ENCODE measurements at regions not wholly inside any gene's neighbourhood (a gene's known extent, or its start where the extent isn't known, plus 50 kb on each side); places are given as distances from the start of the nearest gene placed in this dataset.
"Not testable (repeated sequence)": the region's sequence is repeated elsewhere in the genome, so short reads cannot be mapped to it uniquely, and the experiment has no call there.

DNA sequence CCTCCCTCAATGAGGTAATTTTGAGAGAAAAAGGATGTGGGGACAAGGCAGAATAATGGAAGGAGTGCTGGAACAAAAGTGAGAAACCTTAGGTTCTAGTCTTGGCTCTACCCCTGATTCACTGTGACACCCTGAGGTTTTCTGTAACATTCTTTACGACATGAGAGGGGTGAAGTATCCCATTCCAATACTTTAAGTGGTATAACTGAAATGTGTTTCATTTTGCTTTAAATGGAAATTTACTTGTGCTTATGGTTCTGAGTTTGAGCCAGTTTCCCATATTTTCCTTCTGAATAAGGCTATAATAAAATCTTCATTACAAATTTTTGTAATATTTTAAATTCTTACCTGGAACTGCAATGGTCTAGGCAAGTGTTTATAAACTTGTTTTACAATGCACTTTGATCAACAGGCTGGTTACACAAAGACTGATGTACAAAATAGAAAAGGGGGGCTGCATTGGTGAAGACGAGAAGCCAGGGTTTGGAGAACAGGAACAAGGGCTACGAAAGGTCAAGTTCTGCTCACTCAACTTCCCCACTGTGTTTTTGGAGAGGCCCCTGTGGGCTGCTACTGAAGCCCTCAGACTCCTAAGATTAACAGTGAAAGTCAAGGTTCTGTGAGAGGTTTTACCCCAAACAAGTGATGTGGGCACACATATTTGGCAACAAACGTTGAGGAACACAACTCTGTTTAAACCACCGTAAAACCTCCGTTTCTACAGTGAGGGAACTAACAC lies 171.9 kb upstream of the ELL2 start:
- no peak for DNase-seq (ENCODE audit: low read depth in 2 of 2)

DNA sequence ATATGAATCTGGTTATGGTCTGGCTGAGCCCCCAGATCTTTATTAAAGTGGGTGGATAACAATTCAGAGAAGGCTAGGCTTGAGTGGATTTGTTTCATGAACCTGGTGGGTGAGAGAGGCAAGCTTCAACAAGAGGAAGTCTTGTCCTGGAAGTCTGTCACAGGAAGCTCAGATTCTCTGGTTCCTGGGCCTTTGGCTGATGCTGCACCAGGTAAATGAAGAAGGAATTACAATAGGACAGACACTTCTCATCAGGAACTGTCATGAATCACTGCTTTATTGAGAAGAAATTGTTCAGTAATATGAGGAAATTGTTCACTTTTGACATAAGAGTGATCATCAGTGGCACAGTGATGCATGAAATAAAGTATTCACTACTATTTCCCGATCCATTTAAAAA lies 167.6 kb upstream of the ELL2 start:
- DNase-seq (ENCODE audit: low read depth in 2 of 2) = no peak

- no peak for DNase-seq (ENCODE audit: low read depth in 2 of 2)
Observed at GRCh38 chr5:96128204-96128864, 166.7 kb upstream of the ELL2 start.

GRCh38 chr5:96127538-96127937 lies 165.9 kb upstream of the ELL2 start:
- no peak for DNase-seq (ENCODE audit: low read depth in 2 of 2)

DNA sequence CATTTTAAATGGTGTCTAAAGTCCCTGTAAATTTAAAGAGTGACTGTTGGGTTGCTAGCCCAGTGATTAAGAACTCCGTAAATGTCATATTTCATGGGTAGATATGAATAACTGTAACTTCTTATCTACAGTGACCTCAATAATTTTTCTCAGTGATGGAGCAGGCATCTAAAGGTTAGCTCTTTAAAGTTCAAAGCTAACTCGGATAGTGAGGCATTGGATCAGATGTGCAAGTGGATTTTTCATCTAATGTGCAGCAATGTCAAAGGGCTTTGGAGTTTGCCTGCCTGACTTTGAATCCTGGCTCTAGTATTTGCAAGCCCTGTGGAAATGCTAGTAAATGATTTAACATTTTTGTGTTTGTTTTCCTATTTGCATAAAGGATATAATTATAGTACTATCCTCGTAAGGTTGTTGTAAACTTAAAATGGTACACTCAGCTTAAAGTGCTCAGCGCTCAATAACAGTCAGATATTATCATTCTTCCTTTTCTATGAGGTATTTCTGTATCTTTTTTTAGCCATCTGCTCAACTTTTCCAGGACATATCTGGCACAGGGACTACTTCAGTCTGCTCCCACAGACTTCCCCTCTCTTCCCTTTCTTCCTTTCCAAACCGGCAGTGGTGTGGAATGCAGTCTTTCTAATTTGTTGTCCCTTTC lies 163.7 kb upstream of the ELL2 start:
- no peak for DNase-seq (ENCODE audit: low read depth in 2 of 2)

DNA sequence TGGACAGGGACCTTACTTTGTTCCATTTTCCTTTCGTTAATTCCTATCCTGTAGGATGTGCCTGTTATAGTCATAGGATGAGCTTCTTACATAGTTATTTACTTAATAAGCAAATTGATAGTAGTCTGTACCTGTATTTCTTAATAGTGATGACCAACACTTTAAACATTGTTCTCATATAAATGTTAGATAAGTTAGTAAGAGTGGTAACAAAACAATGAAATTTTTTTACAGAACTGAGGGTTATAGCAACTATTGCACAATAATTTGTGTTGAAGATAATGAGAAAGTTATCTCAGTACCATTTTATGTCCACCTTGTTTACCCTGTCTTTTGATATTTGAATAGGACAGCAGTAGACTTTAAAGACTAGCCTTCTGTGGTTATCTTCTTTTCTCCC lies 162.9 kb upstream of the ELL2 start:
- DNase-seq (ENCODE audit: low read depth in 2 of 2) = no peak

DNA sequence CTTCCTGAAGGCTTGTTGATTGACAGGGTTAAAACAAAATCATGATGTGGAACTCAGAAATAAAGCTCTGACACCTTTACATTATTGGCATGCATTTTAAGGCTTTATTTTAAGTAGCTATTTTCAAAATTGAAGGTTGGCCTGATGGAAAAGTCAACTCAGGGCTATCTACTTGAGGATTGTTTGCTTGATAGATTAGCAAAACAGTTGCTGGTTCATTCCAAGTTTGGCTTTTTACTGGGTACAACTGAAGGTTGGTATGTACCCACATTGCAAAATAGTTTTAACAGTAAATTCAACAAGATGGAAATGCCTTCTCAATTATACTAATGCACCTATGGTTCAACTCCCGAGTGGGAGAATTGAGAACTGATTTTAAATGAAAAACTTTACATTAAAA lies 161.8 kb upstream of the ELL2 start:
- DNase-seq (ENCODE audit: low read depth in 2 of 2) = no peak

- no peak for DNase-seq (ENCODE audit: low read depth in 2 of 2)
Observed at GRCh38 chr5:96121364-96121763, 159.7 kb upstream of the ELL2 start.

DNA sequence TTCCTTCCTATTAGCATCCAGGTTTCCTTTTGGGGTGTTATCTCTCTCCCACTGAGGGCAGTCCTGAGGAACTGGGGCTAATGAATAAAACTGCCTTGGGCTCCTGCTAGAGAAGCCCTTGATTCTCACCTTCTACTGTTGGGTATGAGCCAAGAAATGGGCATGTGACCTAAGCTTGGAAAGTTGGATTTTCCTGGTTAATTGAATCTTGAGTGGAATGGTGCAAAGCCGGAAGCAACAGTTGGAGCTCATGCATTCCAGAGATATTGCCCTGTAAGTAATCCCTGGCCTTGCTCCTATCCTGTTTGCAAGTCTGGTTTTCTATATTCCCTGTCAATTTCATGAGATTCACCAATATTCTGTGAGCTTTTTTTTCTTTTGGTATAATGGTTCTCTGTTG lies 158.5 kb upstream of the ELL2 start:
- DNase-seq (ENCODE audit: low read depth in 2 of 2) = no peak

DNA sequence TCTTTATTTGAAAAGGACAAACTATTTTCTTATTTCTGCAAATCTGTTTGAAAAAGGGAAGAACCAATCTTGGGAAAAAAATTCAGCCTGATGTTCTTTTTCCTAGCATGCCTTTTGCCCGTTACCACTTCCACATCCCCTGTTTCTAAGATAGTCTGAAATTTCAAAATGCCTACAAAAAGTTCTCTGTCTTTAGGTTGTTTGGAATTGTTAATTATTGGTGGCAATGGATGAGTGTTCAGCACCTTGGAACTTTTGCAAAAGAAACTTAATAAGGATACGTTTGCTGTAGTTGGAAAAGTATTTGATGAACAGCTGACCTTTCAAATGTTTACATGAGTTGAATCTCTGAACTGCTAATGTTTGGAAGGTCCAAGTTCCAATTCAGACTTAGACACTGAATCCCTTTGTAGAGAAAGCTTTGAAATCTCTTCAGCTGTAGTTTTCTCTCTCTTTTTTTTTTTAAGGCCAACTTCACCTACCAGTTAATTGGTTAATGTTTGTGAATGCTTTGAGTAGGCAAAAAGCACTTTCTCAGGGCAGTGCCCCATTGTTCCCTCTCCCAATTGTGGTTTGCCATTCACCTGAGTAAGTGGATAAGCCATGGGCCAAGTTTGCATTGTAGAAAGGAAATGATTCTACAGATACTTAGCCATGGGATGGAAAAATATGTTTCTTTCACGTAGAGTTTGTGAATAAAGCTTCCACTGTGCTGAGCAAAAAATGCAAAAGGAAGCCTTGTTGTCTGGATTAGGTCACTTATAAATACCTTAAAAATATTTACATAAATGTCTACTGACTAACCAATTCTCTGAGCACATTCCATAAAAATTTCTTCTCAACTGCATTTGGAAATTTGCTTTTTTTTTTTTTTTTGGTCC lies 156.4 kb upstream of the ELL2 start:
- DNase-seq (ENCODE audit: low read depth in 2 of 2) = no peak

DNA sequence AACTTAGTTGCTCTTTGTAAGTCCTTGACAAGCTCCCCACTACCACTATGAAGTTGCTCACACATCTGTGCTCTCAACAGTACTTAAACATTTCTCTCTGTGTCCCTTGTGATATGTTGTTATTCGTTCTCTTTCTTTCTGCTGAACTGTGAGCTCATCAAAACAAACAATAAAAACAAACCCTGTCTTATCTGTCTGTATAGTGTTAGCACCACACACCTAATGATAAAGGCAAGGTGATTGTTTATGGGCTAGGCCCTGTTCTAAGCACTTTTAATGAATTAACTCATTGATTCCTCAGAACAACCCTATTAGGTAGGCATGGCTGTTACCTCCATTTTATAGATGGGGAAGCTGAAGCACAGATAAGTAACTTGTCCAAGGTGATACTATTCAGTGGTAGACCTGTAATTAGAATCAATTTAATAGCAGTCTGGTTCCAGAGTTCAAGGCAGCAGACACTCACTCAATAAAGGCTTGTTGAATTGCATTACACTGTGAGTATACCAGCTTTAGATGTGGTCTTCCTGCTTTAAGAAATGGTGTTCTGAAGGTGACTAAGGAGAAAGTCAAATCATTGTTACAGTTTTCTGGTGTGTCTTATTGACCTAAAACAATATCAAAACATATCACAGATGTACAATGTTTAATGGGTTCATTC lies 153.6 kb upstream of the ELL2 start:
- no peak for DNase-seq (ENCODE audit: low read depth in 2 of 2)

DNA sequence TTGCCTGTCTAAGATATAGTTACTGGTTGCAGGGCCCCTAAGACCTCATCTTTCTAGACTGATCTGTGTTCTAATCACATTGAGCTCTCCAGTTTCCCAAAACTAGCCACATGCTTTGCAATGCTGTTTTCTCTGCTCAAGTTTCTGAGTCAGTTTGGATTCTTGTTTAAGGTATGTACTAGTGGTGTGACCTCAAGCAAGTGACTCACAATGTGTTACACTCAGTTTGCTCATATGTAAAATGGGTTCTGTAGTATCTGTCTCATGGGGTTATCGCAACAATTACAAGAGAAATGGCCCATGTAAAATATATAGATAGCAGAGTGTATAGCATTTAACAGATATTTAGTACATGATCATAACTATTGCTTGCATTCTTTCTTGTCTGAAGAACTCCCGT lies 153.1 kb upstream of the ELL2 start:
- no peak for DNase-seq (ENCODE audit: low read depth in 2 of 2)

DNA sequence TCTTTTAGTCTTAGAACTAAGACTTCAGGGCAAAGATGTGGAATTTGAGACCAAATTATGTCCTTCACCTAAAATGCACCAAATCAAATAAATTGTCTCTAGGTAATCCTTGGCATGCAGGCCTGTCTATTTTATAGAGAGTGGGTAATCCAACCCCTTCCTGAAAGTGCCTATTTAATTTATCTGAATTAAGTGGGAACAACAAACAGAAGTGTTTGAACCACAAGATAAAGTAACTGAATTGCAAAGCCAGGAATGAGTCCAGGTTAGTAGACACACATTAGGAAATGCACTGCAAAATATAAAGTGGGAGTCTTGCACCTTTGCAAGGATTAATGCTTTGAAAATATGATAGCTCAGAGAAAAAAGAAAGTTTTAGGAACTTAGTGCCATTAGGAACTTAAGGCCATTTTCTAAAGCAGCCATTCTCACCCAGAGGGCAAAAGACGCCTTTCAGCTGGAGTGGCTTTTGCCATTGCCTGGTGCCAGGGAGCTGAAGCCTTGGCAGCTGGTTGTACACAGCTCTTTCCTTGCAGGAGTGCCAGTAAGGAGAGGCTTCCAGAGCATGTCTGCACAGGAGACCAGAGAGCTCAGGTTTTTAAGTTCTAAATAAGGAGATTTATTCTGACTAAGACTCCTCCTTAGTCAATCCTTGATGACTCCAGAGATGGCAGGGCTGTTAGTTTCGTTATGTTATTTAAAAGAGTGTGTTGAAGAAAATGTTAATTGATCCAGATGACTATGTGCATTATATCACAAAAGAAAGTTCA lies 151.7 kb upstream of the ELL2 start:
- DNase-seq (ENCODE audit: low read depth in 2 of 2) = no peak

DNA sequence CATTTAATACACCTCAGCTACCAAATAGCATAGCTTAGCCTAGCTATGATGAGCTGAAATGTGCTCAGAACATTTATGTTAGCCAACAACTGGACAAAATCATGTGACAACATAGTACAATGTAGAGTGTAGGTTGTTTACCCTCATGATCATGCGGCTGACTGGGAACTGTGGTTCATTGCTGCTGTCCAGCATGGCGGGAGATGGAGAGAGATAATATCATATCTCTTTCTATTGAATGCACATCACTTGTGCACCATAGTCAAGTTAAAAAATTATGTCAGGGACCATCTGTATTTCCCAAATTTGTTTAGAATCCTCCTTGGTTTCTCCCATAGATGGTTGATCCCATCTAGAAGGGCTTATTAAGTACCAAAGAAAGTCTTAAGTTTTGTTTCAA lies 151.1 kb upstream of the ELL2 start:
- DNase-seq (ENCODE audit: low read depth in 2 of 2) = no peak

DNA sequence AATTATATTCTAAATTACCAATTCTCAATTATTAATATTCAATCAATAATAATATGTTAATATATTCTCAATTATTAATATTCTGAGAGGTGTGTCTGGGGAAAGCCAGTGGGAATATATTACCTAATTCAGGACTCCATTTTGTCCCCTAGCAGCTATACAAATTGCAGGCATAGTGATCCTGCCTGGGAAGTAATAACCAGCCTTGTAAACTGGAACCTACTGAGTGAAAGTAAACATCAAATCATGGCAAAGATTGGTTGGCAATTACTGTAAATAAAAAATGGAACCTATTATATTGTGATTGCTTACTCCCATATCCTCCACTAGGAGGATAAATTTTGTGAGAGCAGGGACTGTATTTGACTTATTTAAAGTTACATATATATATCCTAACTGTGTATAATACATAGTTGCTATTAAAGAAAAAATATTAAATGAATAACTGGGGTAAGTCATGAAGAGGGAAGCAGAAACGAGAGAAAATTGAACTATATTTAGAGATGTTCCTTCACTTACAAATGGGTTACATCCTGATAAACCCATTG lies 150.5 kb upstream of the ELL2 start:
- DNase-seq (ENCODE audit: low read depth in 2 of 2) = no peak

DNA sequence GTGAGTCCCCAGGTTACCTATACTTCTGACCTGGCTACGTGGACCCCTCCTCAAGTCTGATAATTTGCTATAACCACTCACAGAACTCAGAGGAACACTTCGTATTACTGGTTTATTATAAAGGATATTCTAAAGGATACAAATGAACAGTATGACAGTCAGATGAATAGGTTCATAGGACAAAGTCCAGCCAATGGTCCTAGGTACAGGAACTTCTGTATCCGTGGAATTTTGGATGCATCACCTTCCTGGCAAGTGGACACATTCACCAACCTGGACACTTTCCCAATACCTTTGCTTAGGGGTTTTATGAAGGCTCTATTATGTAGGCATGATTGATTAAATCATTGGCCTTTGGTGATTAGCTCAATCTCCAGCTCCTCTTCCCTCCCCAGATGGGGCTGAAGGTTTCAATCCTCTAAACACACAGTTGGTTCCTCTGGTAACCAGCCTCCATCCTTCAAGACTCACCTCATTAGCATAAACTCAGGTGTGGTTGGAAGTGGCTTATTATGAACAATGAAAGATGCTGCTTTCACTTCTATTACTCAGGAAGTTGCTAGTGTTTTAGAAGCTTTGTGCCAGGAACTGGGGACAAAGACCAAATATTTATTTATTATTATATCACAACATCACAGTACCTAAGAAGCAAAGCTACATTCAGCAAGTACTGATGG lies 149.6 kb upstream of the ELL2 start:
- DNase-seq (ENCODE audit: low read depth in 2 of 2) = no peak

- no peak for DNase-seq (ENCODE audit: low read depth in 2 of 2)
Observed at GRCh38 chr5:96110300-96110699, 148.6 kb upstream of the ELL2 start.

GRCh38 chr5:96108629-96109028 lies 147.0 kb upstream of the ELL2 start:
- not testable (repeated sequence) for DNase-seq (ENCODE audit: low read depth in 2 of 2)

DNA sequence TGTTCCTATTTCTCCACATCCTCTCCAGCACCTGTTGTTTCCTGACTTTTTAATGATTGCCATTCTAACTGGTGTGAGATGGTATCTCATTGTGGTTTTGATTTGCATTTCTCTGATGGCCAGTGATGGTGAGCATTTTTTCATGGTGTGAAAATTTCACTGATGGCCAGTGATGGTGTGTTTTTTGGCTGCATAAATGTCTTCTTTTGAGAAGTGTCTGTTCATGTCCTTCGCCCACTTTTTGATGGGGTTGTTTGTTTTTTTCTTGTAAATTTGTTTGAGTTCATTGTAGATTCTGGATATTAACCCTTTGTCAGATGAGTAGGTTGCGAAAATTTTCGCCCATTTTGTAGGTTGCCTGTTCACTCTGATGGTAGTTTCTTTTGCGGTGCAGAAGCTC lies 142.2 kb upstream of the ELL2 start:
- DNase-seq (ENCODE audit: low read depth in 2 of 2) = not testable (repeated sequence)

Measured in activated CD8-positive, alpha-beta memory T cell treated with anti-CD3 and anti-CD28 coated beads for 4 hours (primary cell).